ENCODE measurements at regions not wholly inside any gene's neighbourhood (a gene's known extent, or its start where the extent isn't known, plus 50 kb on each side); places are given as distances from the start of the nearest gene placed in this dataset.
"Not testable (repeated sequence)": the region's sequence is repeated elsewhere in the genome, so short reads cannot be mapped to it uniquely, and the experiment has no call there.

DNA sequence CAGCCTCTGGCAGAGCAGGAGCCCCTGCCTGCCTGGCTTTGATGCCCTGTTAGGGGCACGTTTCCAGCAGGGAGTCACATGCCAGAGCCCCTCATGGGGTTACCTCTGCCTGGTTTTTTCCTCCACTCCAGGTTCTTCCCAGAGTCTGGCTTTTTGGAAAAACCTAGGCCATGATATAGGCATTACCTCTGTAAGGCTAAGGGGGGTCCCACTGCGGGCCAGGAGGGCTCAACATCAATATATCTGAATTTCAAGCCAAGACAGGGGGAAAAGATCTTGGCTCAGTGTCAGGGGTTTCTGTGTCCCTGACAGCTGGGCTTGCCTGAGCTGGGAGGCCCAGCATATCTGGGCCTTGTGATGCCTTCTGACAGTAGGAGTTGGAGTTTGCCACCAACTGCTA is 127.4 kb downstream of the POTEH start:
- TF ChIP-seq POLR2A, POLR2AphosphoS5 (IDR thresholded peaks at IDR 0.05): not testable (repeated sequence)
- TF ChIP-seq, protein P1, sequence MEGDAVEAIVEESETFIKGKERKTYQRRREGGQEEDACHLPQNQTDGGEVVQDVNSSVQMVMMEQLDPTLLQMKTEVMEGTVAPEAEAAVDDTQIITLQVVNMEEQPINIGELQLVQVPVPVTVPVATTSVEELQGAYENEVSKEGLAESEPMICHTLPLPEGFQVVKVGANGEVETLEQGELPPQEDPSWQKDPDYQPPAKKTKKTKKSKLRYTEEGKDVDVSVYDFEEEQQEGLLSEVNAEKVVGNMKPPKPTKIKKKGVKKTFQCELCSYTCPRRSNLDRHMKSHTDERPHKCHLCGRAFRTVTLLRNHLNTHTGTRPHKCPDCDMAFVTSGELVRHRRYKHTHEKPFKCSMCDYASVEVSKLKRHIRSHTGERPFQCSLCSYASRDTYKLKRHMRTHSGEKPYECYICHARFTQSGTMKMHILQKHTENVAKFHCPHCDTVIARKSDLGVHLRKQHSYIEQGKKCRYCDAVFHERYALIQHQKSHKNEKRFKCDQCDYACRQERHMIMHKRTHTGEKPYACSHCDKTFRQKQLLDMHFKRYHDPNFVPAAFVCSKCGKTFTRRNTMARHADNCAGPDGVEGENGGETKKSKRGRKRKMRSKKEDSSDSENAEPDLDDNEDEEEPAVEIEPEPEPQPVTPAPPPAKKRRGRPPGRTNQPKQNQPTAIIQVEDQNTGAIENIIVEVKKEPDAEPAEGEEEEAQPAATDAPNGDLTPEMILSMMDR (IDR thresholded peaks at IDR 0.05) = not testable (repeated sequence)
